Neural crest cell (in vitro differentiated cells): ENCODE measurements at regions not wholly inside any gene's neighbourhood (a gene's known extent, or its start where the extent isn't known, plus 50 kb on each side); places are given as distances from the start of the nearest gene placed in this dataset.

Source experiments
- DNase-seq: peaks from one replicate; pipeline ENCODE4 v3.0.0; 2021; ENCODE audit warnings: low read depth, mixed read lengths, low spot score
- H3K27ac Mint-ChIP-seq: one replicate; pipeline ENCODE4 v1.8.0; 2021; ENCODE audit warnings: mild to moderate bottlenecking, mixed read lengths; ENCODE audit not compliant: unreplicated experiment
- H3K27me3 Mint-ChIP-seq: 2 replicates; pipeline ENCODE4 v1.8.0; 2021; ENCODE audit warnings: low read depth, mild to moderate bottlenecking, mixed read lengths
- H3K36me3 Mint-ChIP-seq: 2 replicates; pipeline ENCODE4 v1.8.0; 2021; ENCODE audit warnings: low read depth, mild to moderate bottlenecking, mixed read lengths
- H3K4me1 Mint-ChIP-seq: 2 replicates; pipeline ENCODE4 v1.8.0; 2021; ENCODE audit warnings: mixed read lengths
- H3K4me3 Mint-ChIP-seq: one replicate; pipeline ENCODE4 v1.8.0; 2021; ENCODE audit warnings: mild to moderate bottlenecking, mixed read lengths
- H3K9me3 Mint-ChIP-seq: 2 replicates; pipeline ENCODE4 v1.8.0; 2021; ENCODE audit warnings: mixed read lengths
- CTCF ChIP-seq: fragments of 200-600 bp; sonication (generic); conservative IDR thresholded peaks from 2 replicates; pipeline ENCODE4 v1.5.0; 2021; ENCODE audit warnings: antibody characterized with exemption, mild to moderate bottlenecking

GRCh38 chr6:168192195-168192900 lies 113.3 kb upstream of the FRMD1 start:
- peaks cover 2% of the 10 kb centered on the region for H3K27me3 Mint-ChIP-seq
- H3K27ac Mint-ChIP-seq: peak overlapping the region; percentile 57
- DNase-seq: no peak

GRCh38 chr6:168190646-168191443 lies 111.8 kb upstream of the FRMD1 start:
- no peak overlapping the region for H3K4me3 Mint-ChIP-seq
- DNase-seq: no peak
- peak overlapping the region; percentile 89 for H3K27ac Mint-ChIP-seq

More at GRCh38 chr6:168192195-168192900, 113.3 kb upstream of the FRMD1 start:
- Mint-ChIP-seq H3K4me1 (peaks cover 36% of the 10 kb centered on the region), H3K36me3 (no peaks in the 10 kb centered on the region), H3K9me3 (no peaks in the 10 kb centered on the region), H3K4me3 (no peak overlapping the region)
- no peak for TF ChIP-seq CTCF

GRCh38 chr6:168190014-168190405 lies 111.0 kb upstream of the FRMD1 start:
- no peak for TF ChIP-seq CTCF
- Mint-ChIP-seq H3K4me1 (peaks cover 23% of the 10 kb centered on the region), H3K27me3 (peaks cover 2% of the 10 kb centered on the region)

More at GRCh38 chr6:168190646-168191443, 111.8 kb upstream of the FRMD1 start:
- Mint-ChIP-seq H3K9me3 (peaks cover 2% of the 10 kb centered on the region), H3K4me1 (peaks cover 29% of the 10 kb centered on the region), H3K36me3 (no peaks in the 10 kb centered on the region), H3K27me3 (peaks cover 2% of the 10 kb centered on the region)
- no peak for TF ChIP-seq CTCF

GRCh38 chr6:168189200-168190013 lies 110.4 kb upstream of the FRMD1 start:
- Mint-ChIP-seq H3K9me3 (peaks cover 2% of the 10 kb centered on the region), H3K4me3 (no peak overlapping the region), H3K27ac (peak overlapping the region; percentile 50), H3K36me3 (no peaks in the 10 kb centered on the region), H3K4me1 (peaks cover 23% of the 10 kb centered on the region), H3K27me3 (peaks cover 2% of the 10 kb centered on the region)
- no peak for TF ChIP-seq CTCF
- no peak for DNase-seq

More at GRCh38 chr6:168190014-168190405, 111.0 kb upstream of the FRMD1 start:
- Mint-ChIP-seq H3K9me3 (peaks cover 2% of the 10 kb centered on the region), H3K27ac (peak overlapping the region; percentile 50), H3K36me3 (no peaks in the 10 kb centered on the region), H3K4me3 (no peak overlapping the region)
- no peak for DNase-seq
